HG03066 (cell line): ENCODE measurements at regions not wholly inside any gene's neighbourhood (a gene's known extent, or its start where the extent isn't known, plus 50 kb on each side); places are given as distances from the start of the nearest gene placed in this dataset.
"Not testable (repeated sequence)": the region's sequence is repeated elsewhere in the genome, so short reads cannot be mapped to it uniquely, and the experiment has no call there.

Source experiments
- ATAC-seq: cut with Tn5 transposase; IDR thresholded peaks from one replicate; pipeline ENCODE4 v1.9.1; 2021; ENCODE audit warnings: low read depth; ENCODE audit not compliant: unreplicated experiment

- no peak for ATAC-seq
Measured at GRCh38 chrX:131874300-131874699, 148.8 kb upstream of the STK26 start.

DNA sequence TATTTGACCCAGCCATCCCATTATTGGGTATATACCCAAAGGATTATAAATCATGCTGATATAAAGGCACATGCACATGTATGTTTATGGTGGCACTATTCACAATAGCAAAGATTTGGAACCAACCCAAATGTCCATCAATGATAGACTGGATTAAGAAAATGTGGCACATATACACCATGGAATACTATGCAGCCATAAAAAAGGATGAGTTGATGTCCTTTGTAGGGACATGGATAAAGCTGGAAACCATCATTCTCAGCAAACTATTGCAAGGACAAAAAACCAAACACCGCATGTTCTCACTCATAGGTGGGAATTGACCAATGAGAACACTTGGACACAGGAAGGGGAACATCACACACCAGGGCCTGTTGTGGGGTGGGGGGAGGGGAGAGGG lies 147.3 kb upstream of the STK26 start:
- not testable (repeated sequence) for ATAC-seq

DNA sequence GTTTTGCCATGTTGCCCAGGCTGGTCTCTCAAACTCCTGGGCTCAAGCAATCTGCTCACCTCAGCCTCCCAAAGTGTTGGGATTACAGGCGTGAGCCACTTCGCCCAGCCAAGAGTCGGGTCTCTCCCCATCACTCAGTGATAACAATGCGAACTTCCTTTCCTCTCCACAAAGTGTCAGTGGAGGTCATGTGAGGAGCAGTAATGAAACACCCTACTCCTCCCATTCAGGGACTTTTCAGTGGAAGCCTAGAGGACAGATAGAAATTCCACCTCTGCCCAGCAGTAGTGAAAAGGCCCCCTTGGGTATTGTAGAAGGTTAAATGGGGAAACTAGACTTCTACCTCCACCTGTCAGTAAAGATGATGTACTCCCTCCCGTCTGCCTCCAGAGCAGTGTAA lies 141.9 kb upstream of the STK26 start:
- ATAC-seq = no peak

DNA sequence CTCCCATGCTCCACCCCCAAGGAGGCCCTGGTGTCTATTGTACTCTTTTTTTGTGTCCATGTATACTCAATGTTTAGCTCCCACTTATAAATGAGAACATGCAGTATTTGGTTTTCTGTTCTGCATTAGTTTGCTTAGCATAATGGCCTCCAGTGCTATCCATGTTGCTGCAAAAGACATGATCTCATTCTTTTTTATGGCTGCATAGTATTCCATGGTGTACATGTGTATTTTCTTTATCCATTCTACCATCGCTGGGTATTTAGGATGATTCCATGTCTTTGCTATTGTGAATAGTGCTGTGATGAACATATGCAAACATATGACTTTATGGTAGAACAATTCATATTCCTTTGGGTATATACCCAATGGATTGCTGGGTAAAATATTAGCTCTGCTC lies 138.1 kb upstream of the STK26 start:
- ATAC-seq = not testable (repeated sequence)

DNA sequence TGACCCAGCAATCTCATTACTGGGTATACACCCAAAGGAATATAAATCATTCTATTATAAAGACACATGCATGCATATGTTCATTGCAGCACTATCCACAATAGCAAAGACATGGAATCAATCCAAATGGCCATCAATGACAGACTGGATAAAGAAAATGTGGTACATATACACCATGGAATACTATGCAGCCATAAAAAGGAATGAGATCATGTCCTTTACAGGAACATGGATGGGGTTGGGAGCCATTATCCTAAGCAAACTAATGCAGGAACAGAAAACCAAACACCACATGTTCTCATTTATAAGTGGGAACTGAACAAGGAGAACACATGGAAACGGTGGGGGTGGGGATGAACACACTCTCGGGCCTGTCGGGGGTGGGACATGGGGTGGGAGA lies 129.2 kb upstream of the STK26 start:
- not testable (repeated sequence) for ATAC-seq

GRCh38 chrX:131894995-131895394 lies 128.1 kb upstream of the STK26 start:
- ATAC-seq = no peak

GRCh38 chrX:131895807-131896206 lies 127.3 kb upstream of the STK26 start:
- ATAC-seq = no peak

GRCh38 chrX:131901546-131901945 lies 121.6 kb upstream of the STK26 start:
- ATAC-seq = no peak

- no peak for ATAC-seq
Measured at GRCh38 chrX:131907488-131908314, 115.4 kb upstream of the STK26 start.

- ATAC-seq = no peak
Measured at GRCh38 chrX:131910586-131910985, 112.5 kb upstream of the STK26 start.

- ATAC-seq = no peak
Measured at GRCh38 chrX:131915488-131915887, 107.6 kb upstream of the STK26 start.

DNA sequence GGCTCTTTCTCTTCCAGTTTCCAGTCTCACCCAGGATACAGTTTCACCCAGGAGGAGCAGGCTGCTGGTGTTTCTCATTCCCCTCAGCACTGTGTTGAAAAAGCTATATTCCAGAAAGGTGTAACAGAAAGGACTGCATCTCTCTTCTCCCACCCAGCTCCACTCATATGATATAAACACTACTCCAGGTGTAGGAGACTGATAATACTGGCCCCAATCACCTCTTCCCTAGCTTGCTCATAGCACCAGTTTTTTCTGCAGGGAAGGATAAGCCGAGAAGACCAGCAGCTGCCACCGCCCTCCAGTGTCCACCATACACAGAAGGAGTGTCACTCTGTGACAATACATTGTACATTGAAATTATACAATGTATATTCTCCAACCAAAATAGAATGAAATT lies 105.5 kb upstream of the STK26 start:
- no peak for ATAC-seq

DNA sequence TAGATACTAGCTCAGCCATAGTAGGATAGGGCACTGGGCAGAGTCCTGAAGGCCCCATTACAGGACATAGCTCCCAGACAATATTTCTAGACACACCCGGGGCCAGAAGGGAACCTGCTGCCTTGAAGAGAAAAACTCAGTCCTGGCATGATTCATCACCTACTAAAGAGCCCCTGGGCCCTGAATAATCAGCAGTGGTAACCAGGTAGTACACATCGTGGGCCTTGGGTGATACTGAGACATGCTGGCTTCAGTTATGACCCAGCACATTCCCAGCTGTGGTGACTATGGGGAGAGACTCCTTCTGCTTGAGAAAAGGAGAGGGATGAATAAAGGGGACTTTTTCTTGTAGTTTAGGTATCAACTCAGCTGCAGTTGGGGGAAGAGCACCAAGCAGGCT lies 104.3 kb upstream of the STK26 start:
- no peak for ATAC-seq

GRCh38 chrX:131923614-131924250 lies 99.4 kb upstream of the STK26 start:
- no peak for ATAC-seq

- no peak for ATAC-seq
Measured at GRCh38 chrX:131938749-131939148, 84.4 kb upstream of the STK26 start.

- ATAC-seq = no peak
Measured at GRCh38 chrX:131942034-131942433, 81.1 kb upstream of the STK26 start.

DNA sequence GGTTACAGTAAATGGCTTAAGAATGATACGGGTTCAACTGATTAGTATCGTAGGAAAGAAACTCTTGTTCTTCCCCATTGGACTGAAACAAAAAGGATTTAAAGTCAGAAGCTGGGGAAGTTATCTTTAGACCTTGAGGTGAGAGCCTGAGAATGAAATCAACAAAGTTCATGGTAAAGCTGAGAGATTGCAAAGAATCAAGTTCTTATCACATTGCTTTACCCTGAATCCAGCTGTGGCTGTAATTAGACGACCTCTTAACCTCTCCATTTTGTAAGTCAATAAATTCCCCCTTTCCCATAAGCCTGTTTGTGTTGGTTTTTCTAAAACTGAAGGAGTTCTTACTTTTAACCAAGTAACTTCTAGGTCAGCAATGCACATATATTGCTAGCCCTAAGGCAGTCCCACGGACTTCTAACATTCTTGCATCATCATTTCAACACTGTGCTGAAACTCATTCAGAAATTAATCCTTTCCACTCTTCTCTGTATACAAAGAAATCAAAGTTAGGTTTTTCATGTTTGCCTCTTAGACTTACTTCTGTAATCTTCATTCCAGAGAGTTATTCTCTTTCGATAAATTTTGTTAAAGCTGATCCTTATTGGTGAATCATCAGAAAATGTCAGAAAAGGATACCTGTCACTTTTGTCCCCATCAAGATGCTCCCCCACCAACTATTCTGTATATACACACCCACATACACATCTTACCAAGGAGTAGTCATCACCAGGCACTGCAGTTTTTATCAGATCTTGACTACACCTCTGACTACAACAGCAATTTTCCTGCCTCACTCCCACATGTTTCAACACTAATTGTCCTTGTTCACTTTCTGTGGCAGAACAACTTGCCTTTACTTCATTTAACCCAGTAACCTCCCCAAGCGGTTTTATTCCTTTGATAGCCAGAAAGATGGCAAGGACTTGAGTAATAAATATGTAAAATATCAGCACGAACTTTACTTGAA lies 77.9 kb upstream of the STK26 start:
- no peak for ATAC-seq

DNA sequence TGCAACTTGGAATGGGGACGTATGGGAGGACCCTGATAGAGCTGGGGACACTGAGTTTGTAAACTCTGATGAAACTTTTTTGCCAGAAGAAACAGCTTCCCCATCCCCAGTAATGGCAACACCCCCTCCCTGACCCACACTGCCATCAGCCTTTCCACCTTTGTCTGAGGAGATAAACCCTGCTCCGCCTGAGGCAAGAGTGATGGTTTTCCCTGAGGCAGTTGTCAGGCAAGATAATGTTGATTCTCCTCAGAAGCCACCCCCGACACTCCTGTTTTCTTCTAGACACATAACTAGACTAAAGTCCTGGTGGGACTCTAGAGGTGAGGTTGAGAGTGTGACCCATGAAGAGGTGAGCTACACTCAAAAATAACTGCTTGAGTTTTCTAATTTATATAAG lies 71.9 kb upstream of the STK26 start:
- ATAC-seq = no peak

- no peak for ATAC-seq
Measured at GRCh38 chrX:131955099-131955777, 67.9 kb upstream of the STK26 start.

DNA sequence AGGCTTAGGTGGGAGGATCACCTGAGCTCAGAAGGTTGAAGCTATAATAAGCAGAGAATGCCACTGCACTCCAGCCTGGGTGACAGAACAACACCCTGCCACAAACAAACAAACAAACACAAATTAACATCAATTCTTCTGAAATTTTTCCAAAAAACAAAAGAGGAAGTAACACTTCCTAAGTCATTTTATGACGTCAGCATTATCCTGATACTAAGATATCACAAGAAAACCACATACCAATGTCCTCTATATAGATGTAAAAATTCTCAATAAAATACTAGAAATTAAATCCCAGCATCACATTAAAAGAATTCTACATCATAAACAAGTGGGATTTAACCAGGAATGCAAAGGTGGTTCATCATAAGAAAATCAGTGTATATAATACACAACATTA lies 64.4 kb upstream of the STK26 start:
- ATAC-seq = no peak

DNA sequence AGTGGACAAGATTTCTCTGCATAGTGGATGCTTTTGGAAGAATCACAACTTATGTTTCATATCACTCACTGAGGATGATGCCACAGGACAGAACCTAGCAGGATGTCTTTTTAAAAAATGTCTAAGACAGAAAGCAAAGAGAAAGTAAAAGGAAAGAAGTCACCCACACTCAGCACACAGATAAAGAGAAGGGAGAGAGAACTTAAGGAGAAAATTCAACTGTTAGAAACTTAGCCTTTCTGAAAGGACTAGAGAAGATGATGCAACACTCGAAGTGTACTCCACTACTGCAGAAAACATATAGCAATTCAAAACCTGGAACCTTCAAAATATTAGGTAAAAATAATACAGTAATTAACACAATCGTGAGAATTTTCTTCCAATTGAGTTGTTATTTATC lies 52.8 kb upstream of the STK26 start:
- ATAC-seq = no peak
